GM19023 (cell line): ENCODE measurements at regions not wholly inside any gene's neighbourhood (a gene's known extent, or its start where the extent isn't known, plus 50 kb on each side); places are given as distances from the start of the nearest gene placed in this dataset.
"Not testable (repeated sequence)": the region's sequence is repeated elsewhere in the genome, so short reads cannot be mapped to it uniquely, and the experiment has no call there.

Source experiments
- ATAC-seq: cut with Tn5 transposase; IDR thresholded peaks from one replicate; pipeline ENCODE4 v1.9.1; 2021; ENCODE audit warnings: mild to moderate bottlenecking, moderate library complexity; ENCODE audit not compliant: unreplicated experiment

- ATAC-seq, result not testable (repeated sequence)
These were observed 102.8 kb upstream of the KCNMA1 start for GRCh38 chr10:77740396-77740795.

GRCh38 chr10:77738496-77739158 lies 101.0 kb upstream of the KCNMA1 start:
- ATAC-seq, result no peak

GRCh38 chr10:77737608-77738007 lies 100.0 kb upstream of the KCNMA1 start:
- ATAC-seq, result no peak

GRCh38 chr10:77735136-77735535 lies 97.5 kb upstream of the KCNMA1 start:
- ATAC-seq, result not testable (repeated sequence)

GRCh38 chr10:77732213-77733003 lies 94.8 kb upstream of the KCNMA1 start:
- no peak for ATAC-seq

- no peak for ATAC-seq
These were observed 89.9 kb upstream of the KCNMA1 start for GRCh38 chr10:77727481-77727880.

GRCh38 chr10:77726732-77727131 lies 89.1 kb upstream of the KCNMA1 start:
- ATAC-seq, result no peak

- no peak for ATAC-seq
These were observed 88.7 kb upstream of the KCNMA1 start for GRCh38 chr10:77726301-77726700.

GRCh38 chr10:77724820-77725219 lies 87.2 kb upstream of the KCNMA1 start:
- ATAC-seq, result no peak

GRCh38 chr10:77723376-77723775 lies 85.8 kb upstream of the KCNMA1 start:
- ATAC-seq, result no peak

- not testable (repeated sequence) for ATAC-seq
These were observed 85.3 kb upstream of the KCNMA1 start for GRCh38 chr10:77722956-77723355.

- ATAC-seq, result no peak
These were observed 84.2 kb upstream of the KCNMA1 start for GRCh38 chr10:77721815-77722214.

- no peak for ATAC-seq
These were observed 81.3 kb upstream of the KCNMA1 start for GRCh38 chr10:77718957-77719356.

- ATAC-seq, result not testable (repeated sequence)
These were observed 80.7 kb upstream of the KCNMA1 start for GRCh38 chr10:77718312-77718711.

GRCh38 chr10:77717336-77717735 lies 79.7 kb upstream of the KCNMA1 start:
- ATAC-seq, result no peak

GRCh38 chr10:77716458-77717317 lies 79.1 kb upstream of the KCNMA1 start:
- no peak for ATAC-seq

- ATAC-seq, result no peak
These were observed 77.9 kb upstream of the KCNMA1 start for GRCh38 chr10:77715536-77715935.

GRCh38 chr10:77715088-77715487 lies 77.5 kb upstream of the KCNMA1 start:
- no peak for ATAC-seq

GRCh38 chr10:77713521-77714280 lies 76.1 kb upstream of the KCNMA1 start:
- no peak for ATAC-seq

GRCh38 chr10:77712207-77712606 lies 74.6 kb upstream of the KCNMA1 start:
- no peak for ATAC-seq

GRCh38 chr10:77711683-77712049 lies 74.1 kb upstream of the KCNMA1 start:
- peak; percentile 3 for ATAC-seq
